BE2C (cell line): ENCODE measurements at regions not wholly inside any gene's neighbourhood (a gene's known extent, or its start where the extent isn't known, plus 50 kb on each side); places are given as distances from the start of the nearest gene placed in this dataset.
"Not testable (repeated sequence)": the region's sequence is repeated elsewhere in the genome, so short reads cannot be mapped to it uniquely, and the experiment has no call there.

Experiments
- DNase-seq: peaks from one replicate; pipeline ENCODE4 v3.0.0-alpha.2; 2020
- H3K27me3 ChIP-seq: fragments of 250-450 bp; sonication (Bioruptor Pico); 2 replicates; pipeline ENCODE4 v1.5.1; 2020; ENCODE audit warnings: mild to moderate bottlenecking
- H3K36me3 ChIP-seq: fragments of 250-450 bp; sonication (Bioruptor Pico); 2 replicates; pipeline ENCODE4 v1.5.1; 2020; ENCODE audit warnings: mild to moderate bottlenecking
- H3K4me1 ChIP-seq: fragments of 250-450 bp; sonication (Bioruptor Pico); 2 replicates; pipeline ENCODE4 v1.5.1; 2020
- H3K4me3 ChIP-seq: 2 replicates; pipeline ENCODE4 v1.5.1; 2011; ENCODE audit warnings: low read depth, low read length
- H3K9me3 ChIP-seq: fragments of 250-450 bp; sonication (Bioruptor Pico); 2 replicates; pipeline ENCODE4 v1.5.1; 2020

- not testable (repeated sequence) for H3K4me1 ChIP-seq, DNase-seq, H3K36me3 ChIP-seq, H3K27me3 ChIP-seq, H3K4me3 ChIP-seq, H3K9me3 ChIP-seq
Observed at GRCh38 chr21:8194042-8194441, 2327.3 kb upstream of the TPTE start.

GRCh38 chr21:8197377-8198027 is 2323.9 kb upstream of the TPTE start:
- not testable (repeated sequence) for H3K4me3 ChIP-seq, H3K36me3 ChIP-seq, DNase-seq, H3K27me3 ChIP-seq, H3K4me1 ChIP-seq, H3K9me3 ChIP-seq

- not testable (repeated sequence) for H3K4me3 ChIP-seq, DNase-seq, H3K36me3 ChIP-seq, H3K27me3 ChIP-seq, H3K4me1 ChIP-seq, H3K9me3 ChIP-seq
Observed at GRCh38 chr21:8205094-8205891, 2316.1 kb upstream of the TPTE start.

GRCh38 chr21:8205892-8206188 is 2315.5 kb upstream of the TPTE start:
- H3K4me1 ChIP-seq, DNase-seq, H3K27me3 ChIP-seq, H3K9me3 ChIP-seq, H3K4me3 ChIP-seq, H3K36me3 ChIP-seq: not testable (repeated sequence)

- DNase-seq, result peak; percentile 42
- not testable (repeated sequence) for H3K27me3 ChIP-seq, H3K9me3 ChIP-seq, H3K4me1 ChIP-seq, H3K36me3 ChIP-seq, H3K4me3 ChIP-seq
Observed at GRCh38 chr21:8212986-8213550, 2308.3 kb upstream of the TPTE start.

- H3K4me3 ChIP-seq, H3K27me3 ChIP-seq, H3K9me3 ChIP-seq, H3K36me3 ChIP-seq, DNase-seq, H3K4me1 ChIP-seq: not testable (repeated sequence)
Observed at GRCh38 chr21:8214539-8214938, 2306.8 kb upstream of the TPTE start.

GRCh38 chr21:8229366-8230150 is 2291.8 kb upstream of the TPTE start:
- H3K4me3 ChIP-seq, DNase-seq, H3K36me3 ChIP-seq, H3K27me3 ChIP-seq, H3K4me1 ChIP-seq, H3K9me3 ChIP-seq: not testable (repeated sequence)

GRCh38 chr21:8231252-8231651 is 2290.1 kb upstream of the TPTE start:
- not testable (repeated sequence) for DNase-seq, H3K4me3 ChIP-seq, H3K27me3 ChIP-seq, H3K4me1 ChIP-seq, H3K36me3 ChIP-seq, H3K9me3 ChIP-seq

GRCh38 chr21:8233000-8233399 is 2288.4 kb upstream of the TPTE start:
- not testable (repeated sequence) for H3K36me3 ChIP-seq, H3K4me1 ChIP-seq, H3K9me3 ChIP-seq, H3K27me3 ChIP-seq, DNase-seq, H3K4me3 ChIP-seq

- not testable (repeated sequence) for H3K36me3 ChIP-seq, H3K4me3 ChIP-seq, H3K27me3 ChIP-seq, DNase-seq, H3K4me1 ChIP-seq, H3K9me3 ChIP-seq
Observed at GRCh38 chr21:8234059-8234458, 2287.3 kb upstream of the TPTE start.

GRCh38 chr21:8244723-8245641 is 2276.4 kb upstream of the TPTE start:
- H3K4me3 ChIP-seq, H3K4me1 ChIP-seq, H3K36me3 ChIP-seq, H3K9me3 ChIP-seq, H3K27me3 ChIP-seq, DNase-seq: not testable (repeated sequence)

- H3K27me3 ChIP-seq, H3K9me3 ChIP-seq, H3K36me3 ChIP-seq, H3K4me3 ChIP-seq, H3K4me1 ChIP-seq, DNase-seq: not testable (repeated sequence)
Observed at GRCh38 chr21:8245642-8246402, 2275.6 kb upstream of the TPTE start.

- H3K4me1 ChIP-seq, result not testable (repeated sequence)
Observed at GRCh38 chr21:8251701-8252100, 2269.7 kb upstream of the TPTE start.

GRCh38 chr21:8255094-8255493 is 2266.3 kb upstream of the TPTE start:
- H3K4me3 ChIP-seq, H3K27me3 ChIP-seq: not testable (repeated sequence)

More at GRCh38 chr21:8251701-8252100, 2269.7 kb upstream of the TPTE start:
- H3K27me3 ChIP-seq, H3K36me3 ChIP-seq, DNase-seq, H3K4me3 ChIP-seq, H3K9me3 ChIP-seq: not testable (repeated sequence)

More at GRCh38 chr21:8255094-8255493, 2266.3 kb upstream of the TPTE start:
- not testable (repeated sequence) for H3K9me3 ChIP-seq, DNase-seq, H3K36me3 ChIP-seq, H3K4me1 ChIP-seq
